ENCODE measurements at regions not wholly inside any gene's neighbourhood (a gene's known extent, or its start where the extent isn't known, plus 50 kb on each side); places are given as distances from the start of the nearest gene placed in this dataset.

- in situ Hi-C loops (cut with HindIII; ENCODE audit: low sequenced_read_pairs) = no loop called here
- DNase-seq (ENCODE audit: low read depth, low spot score) = no peak
- no peak overlapping the region for H3K4me3 ChIP-seq (ENCODE audit: low read depth, low read length)
- TF ChIP-seq CTCF (IDR thresholded peaks at IDR 0.05; ENCODE audit: low read depth, low read length) = no peak
These were observed 1054.6 kb downstream of the PLA2G4A start for GRCh38 chr1:187883356-187883755.

GRCh38 chr1:187891993-187892682 is 1063.4 kb downstream of the PLA2G4A start:
- no peak overlapping the region for H3K4me3 ChIP-seq (ENCODE audit: low read depth, low read length)
- no peak for DNase-seq (ENCODE audit: low read depth, low spot score)
- no peak for TF ChIP-seq CTCF (IDR thresholded peaks at IDR 0.05; ENCODE audit: low read depth, low read length)
- in situ Hi-C loops (cut with HindIII; ENCODE audit: low sequenced_read_pairs) = no loop called here

GRCh38 chr1:187892683-187893039 is 1063.9 kb downstream of the PLA2G4A start:
- TF ChIP-seq CTCF (IDR thresholded peaks at IDR 0.05; ENCODE audit: low read depth, low read length) = no peak
- no peak overlapping the region for H3K4me3 ChIP-seq (ENCODE audit: low read depth, low read length)
- no peak for DNase-seq (ENCODE audit: low read depth, low spot score)
- in situ Hi-C loops (cut with HindIII; ENCODE audit: low sequenced_read_pairs) = no loop called here

GRCh38 chr1:187893471-187893870 is 1064.7 kb downstream of the PLA2G4A start:
- in situ Hi-C loops (cut with HindIII; ENCODE audit: low sequenced_read_pairs) = no loop called here
- H3K4me3 ChIP-seq (ENCODE audit: low read depth, low read length) = no peak overlapping the region
- TF ChIP-seq CTCF (IDR thresholded peaks at IDR 0.05; ENCODE audit: low read depth, low read length) = no peak
- DNase-seq (ENCODE audit: low read depth, low spot score) = no peak

GRCh38 chr1:187894349-187894748 is 1065.6 kb downstream of the PLA2G4A start:
- H3K4me3 ChIP-seq (ENCODE audit: low read depth, low read length) = no peak overlapping the region
- DNase-seq (ENCODE audit: low read depth, low spot score) = no peak
- TF ChIP-seq CTCF (IDR thresholded peaks at IDR 0.05; ENCODE audit: low read depth, low read length) = no peak
- in situ Hi-C loops (cut with HindIII; ENCODE audit: low sequenced_read_pairs) = no loop called here

GRCh38 chr1:187903223-187903622 is 1074.5 kb downstream of the PLA2G4A start:
- no peak for TF ChIP-seq CTCF (IDR thresholded peaks at IDR 0.05; ENCODE audit: low read depth, low read length)
- no peak overlapping the region for H3K4me3 ChIP-seq (ENCODE audit: low read depth, low read length)
- DNase-seq (ENCODE audit: low read depth, low spot score) = no peak
- in situ Hi-C loops (cut with HindIII; ENCODE audit: low sequenced_read_pairs) = no loop called here

All from astrocyte of the spinal cord (primary cell).